SK-N-SH (cell line): ENCODE measurements at regions not wholly inside any gene's neighbourhood (a gene's known extent, or its start where the extent isn't known, plus 50 kb on each side); places are given as distances from the start of the nearest gene placed in this dataset.
A peak's percentile ranks its signal among the peaks of the same experiment; 100 is the strongest.

Source experiments
- CHD2 ChIP-seq: fragments of 150-350 bp; IDR thresholded peaks from 2 replicates; pipeline ENCODE4 v1.6.1; 2018; ENCODE audit warnings: low read length; ENCODE audit not compliant: partially characterized antibody
- EP300 ChIP-seq, 2 experiments: IDR thresholded peaks; 2 replicates each; pipeline versions ENCODE4 v1.4.0 to v1.6.1; 2012; ENCODE audit warnings: borderline replicate concordance in 1 of 2, low read depth in 1 of 2, low read length in 1 of 2
- EZH2phosphoT487 ChIP-seq: fragments of 200-600 bp; sonication (generic); IDR thresholded peaks from 2 replicates; pipeline ENCODE4 v1.6.1; 2017; ENCODE audit warnings: low read depth, mixed run types, mild to moderate bottlenecking, antibody characterized with exemption, moderate library complexity, borderline replicate concordance
- GABPA ChIP-seq: IDR thresholded peaks from 2 replicates; pipeline ENCODE4 v1.4.0; 2012; ENCODE audit warnings: low read depth, mild to moderate bottlenecking
- IRF3 ChIP-seq: fragments of 150-350 bp; IDR thresholded peaks from 2 replicates; pipeline ENCODE4 v1.6.1; 2016; ENCODE audit warnings: mild to moderate bottlenecking, low read depth, low read length
- JUND ChIP-seq: IDR thresholded peaks from 2 replicates; pipeline ENCODE4 v1.4.0; 2012
- MEF2A ChIP-seq: IDR thresholded peaks from 2 replicates; pipeline ENCODE4 v1.4.0; 2012; ENCODE audit warnings: low read depth, borderline replicate concordance
- NFIC ChIP-seq: IDR thresholded peaks from 2 replicates; pipeline ENCODE4 v1.4.0; 2012; ENCODE audit warnings: borderline replicate concordance
- NRF1 ChIP-seq: IDR thresholded peaks from 2 replicates; pipeline ENCODE4 v1.6.1; 2012; ENCODE audit warnings: low read depth, mild to moderate bottlenecking, low read length
- RAD21 ChIP-seq: IDR thresholded peaks from 2 replicates; pipeline ENCODE4 v1.6.1; 2012; ENCODE audit warnings: mild to moderate bottlenecking, low read length
- SIN3A ChIP-seq: IDR thresholded peaks from 2 replicates; pipeline ENCODE4 v1.6.1; 2012; ENCODE audit warnings: low read depth, mild to moderate bottlenecking, low read length, moderate library complexity, borderline replicate concordance
- TCF12 ChIP-seq: IDR thresholded peaks from 2 replicates; pipeline ENCODE4 v1.4.0; 2012
- TEAD4 ChIP-seq: IDR thresholded peaks from 2 replicates; pipeline ENCODE4 v1.4.0; 2012; ENCODE audit warnings: mild to moderate bottlenecking, borderline replicate concordance; ENCODE audit not compliant: insufficient read depth
- USF1 ChIP-seq: IDR thresholded peaks from 2 replicates; pipeline ENCODE4 v1.4.0; 2012; ENCODE audit warnings: low read depth, borderline replicate concordance
- YY1 ChIP-seq: IDR thresholded peaks from 2 replicates; pipeline ENCODE4 v1.4.0; 2012; ENCODE audit warnings: low read depth, mild to moderate bottlenecking
- TF ChIP-seq, protein P1 (sequence below): IDR thresholded peaks from 2 replicates; pipeline ENCODE4 v1.6.1; 2012; ENCODE audit warnings: mild to moderate bottlenecking, low read depth, low read length, moderate library complexity
- TF ChIP-seq, protein P2 (sequence below): fragments of 150-350 bp; IDR thresholded peaks from 2 replicates; pipeline ENCODE4 v1.6.1; 2017; ENCODE audit warnings: antibody characterized with exemption, low read length, low read depth, borderline replicate concordance
- TF ChIP-seq, protein P3 (sequence below): IDR thresholded peaks from 2 replicates; pipeline ENCODE4; 2012

GRCh38 chr5:115459855-115460341 is 84.7 kb downstream of the FEM1C start (continued):
- TF ChIP-seq GABPA (peak; percentile 4; the same call in 1 of the 2 replicates), TEAD4 (peak; percentile 91), NFIC (peak; percentile 74), SIN3A (peak; percentile 53; the same call in 1 of the 2 replicates), JUND (peak; percentile 92), USF1 (no peak), CHD2 (no peak), EZH2phosphoT487 (no peak), NRF1 (no peak), MEF2A (peak; percentile 50; the same call in 1 of the 2 replicates), RAD21 (no peak), YY1 (no peak), TCF12 (peak; percentile 99), EP300 (IDR thresholded peaks at IDR 0.05; ENCODE audit: borderline replicate concordance in 1 of 2, low read depth in 1 of 2, low read length in 1 of 2) (peak; percentile 68 to 88), IRF3 (no peak)
- TF ChIP-seq, protein P1, sequence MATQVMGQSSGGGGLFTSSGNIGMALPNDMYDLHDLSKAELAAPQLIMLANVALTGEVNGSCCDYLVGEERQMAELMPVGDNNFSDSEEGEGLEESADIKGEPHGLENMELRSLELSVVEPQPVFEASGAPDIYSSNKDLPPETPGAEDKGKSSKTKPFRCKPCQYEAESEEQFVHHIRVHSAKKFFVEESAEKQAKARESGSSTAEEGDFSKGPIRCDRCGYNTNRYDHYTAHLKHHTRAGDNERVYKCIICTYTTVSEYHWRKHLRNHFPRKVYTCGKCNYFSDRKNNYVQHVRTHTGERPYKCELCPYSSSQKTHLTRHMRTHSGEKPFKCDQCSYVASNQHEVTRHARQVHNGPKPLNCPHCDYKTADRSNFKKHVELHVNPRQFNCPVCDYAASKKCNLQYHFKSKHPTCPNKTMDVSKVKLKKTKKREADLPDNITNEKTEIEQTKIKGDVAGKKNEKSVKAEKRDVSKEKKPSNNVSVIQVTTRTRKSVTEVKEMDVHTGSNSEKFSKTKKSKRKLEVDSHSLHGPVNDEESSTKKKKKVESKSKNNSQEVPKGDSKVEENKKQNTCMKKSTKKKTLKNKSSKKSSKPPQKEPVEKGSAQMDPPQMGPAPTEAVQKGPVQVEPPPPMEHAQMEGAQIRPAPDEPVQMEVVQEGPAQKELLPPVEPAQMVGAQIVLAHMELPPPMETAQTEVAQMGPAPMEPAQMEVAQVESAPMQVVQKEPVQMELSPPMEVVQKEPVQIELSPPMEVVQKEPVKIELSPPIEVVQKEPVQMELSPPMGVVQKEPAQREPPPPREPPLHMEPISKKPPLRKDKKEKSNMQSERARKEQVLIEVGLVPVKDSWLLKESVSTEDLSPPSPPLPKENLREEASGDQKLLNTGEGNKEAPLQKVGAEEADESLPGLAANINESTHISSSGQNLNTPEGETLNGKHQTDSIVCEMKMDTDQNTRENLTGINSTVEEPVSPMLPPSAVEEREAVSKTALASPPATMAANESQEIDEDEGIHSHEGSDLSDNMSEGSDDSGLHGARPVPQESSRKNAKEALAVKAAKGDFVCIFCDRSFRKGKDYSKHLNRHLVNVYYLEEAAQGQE = no peak
- TF ChIP-seq, protein P2, sequence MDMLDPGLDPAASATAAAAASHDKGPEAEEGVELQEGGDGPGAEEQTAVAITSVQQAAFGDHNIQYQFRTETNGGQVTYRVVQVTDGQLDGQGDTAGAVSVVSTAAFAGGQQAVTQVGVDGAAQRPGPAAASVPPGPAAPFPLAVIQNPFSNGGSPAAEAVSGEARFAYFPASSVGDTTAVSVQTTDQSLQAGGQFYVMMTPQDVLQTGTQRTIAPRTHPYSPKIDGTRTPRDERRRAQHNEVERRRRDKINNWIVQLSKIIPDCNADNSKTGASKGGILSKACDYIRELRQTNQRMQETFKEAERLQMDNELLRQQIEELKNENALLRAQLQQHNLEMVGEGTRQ = no peak
- TF ChIP-seq, protein P3, sequence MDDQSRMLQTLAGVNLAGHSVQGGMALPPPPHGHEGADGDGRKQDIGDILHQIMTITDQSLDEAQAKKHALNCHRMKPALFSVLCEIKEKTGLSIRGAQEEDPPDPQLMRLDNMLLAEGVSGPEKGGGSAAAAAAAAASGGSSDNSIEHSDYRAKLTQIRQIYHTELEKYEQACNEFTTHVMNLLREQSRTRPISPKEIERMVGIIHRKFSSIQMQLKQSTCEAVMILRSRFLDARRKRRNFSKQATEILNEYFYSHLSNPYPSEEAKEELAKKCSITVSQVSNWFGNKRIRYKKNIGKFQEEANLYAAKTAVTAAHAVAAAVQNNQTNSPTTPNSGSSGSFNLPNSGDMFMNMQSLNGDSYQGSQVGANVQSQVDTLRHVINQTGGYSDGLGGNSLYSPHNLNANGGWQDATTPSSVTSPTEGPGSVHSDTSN = peak; percentile 97
